ENCODE measurements at regions not wholly inside any gene's neighbourhood (a gene's known extent, or its start where the extent isn't known, plus 50 kb on each side); places are given as distances from the start of the nearest gene placed in this dataset.

GRCh38 chr6:48200869-48201390 lies 89.9 kb upstream of the PTCHD4 start:
- no peak overlapping the region for H3K27ac ChIP-seq
- no peaks in the 10 kb centered on the region for H3K36me3 ChIP-seq (ENCODE audit: low read depth)
- H3K9ac ChIP-seq = no peak overlapping the region
- H4K20me1 ChIP-seq (ENCODE audit: insufficient read depth) = no peaks in the 10 kb centered on the region
- H3K4me1 ChIP-seq (ENCODE audit: insufficient read depth) = no peaks in the 10 kb centered on the region
- in situ Hi-C loops (cut with MboI) = no loop called here
- H2AFZ ChIP-seq = no peak overlapping the region
- H3K9me2 ChIP-seq (ENCODE audit: insufficient read depth) = no peaks in the 10 kb centered on the region
- H3K4me2 ChIP-seq (ENCODE audit: unreplicated experiment) = no peak overlapping the region
- no peaks in the 10 kb centered on the region for H3K79me2 ChIP-seq (ENCODE audit: insufficient read depth)
- no peaks in the 10 kb centered on the region for H3F3A ChIP-seq (ENCODE audit: insufficient read depth)
- H3K9me3 ChIP-seq (ENCODE audit: low read depth) = no peaks in the 10 kb centered on the region
- TF ChIP-seq EZH2 (IDR thresholded peaks at IDR 0.05; ENCODE audit: insufficient read depth, poor library complexity, severe bottlenecking) = no peak
- TF ChIP-seq EZH2phosphoT487 (IDR thresholded peaks at IDR 0.05; ENCODE audit: insufficient read depth, low read depth) = no peak
- no peak for DNase-seq
- H3K27me3 ChIP-seq (replicated peaks; ENCODE audit: insufficient read depth) = no peaks in the 10 kb centered on the region
- 18 to 37% methylated on average over 3 of the region's 3 CpGs for WGBS, 2 experiments (ENCODE audit: low coverage in 1 of 2, low lambda C conversion rate in 2 of 2, missing lambda C conversion rate in 2 of 2)
- no peak overlapping the region for H3K4me3 ChIP-seq

- H3K27ac ChIP-seq = no peak overlapping the region
- no peak overlapping the region for H3K4me2 ChIP-seq (ENCODE audit: unreplicated experiment)
- 23 to 24% methylated on average over 1 to 2 of the region's 2 CpGs for WGBS, 2 experiments (ENCODE audit: low coverage in 1 of 2, low lambda C conversion rate in 2 of 2, missing lambda C conversion rate in 2 of 2)
- no peaks in the 10 kb centered on the region for H3K36me3 ChIP-seq (ENCODE audit: low read depth)
- H3K4me3 ChIP-seq = no peak overlapping the region
- no peaks in the 10 kb centered on the region for H4K20me1 ChIP-seq (ENCODE audit: insufficient read depth)
- H3F3A ChIP-seq (ENCODE audit: insufficient read depth) = no peaks in the 10 kb centered on the region
- H2AFZ ChIP-seq = no peak overlapping the region
- no peaks in the 10 kb centered on the region for H3K9me2 ChIP-seq (ENCODE audit: insufficient read depth)
- H3K4me1 ChIP-seq (ENCODE audit: insufficient read depth) = no peaks in the 10 kb centered on the region
- no peaks in the 10 kb centered on the region for H3K79me2 ChIP-seq (ENCODE audit: insufficient read depth)
- in situ Hi-C loops (cut with MboI) = no loop called here
- no peaks in the 10 kb centered on the region for H3K27me3 ChIP-seq (replicated peaks; ENCODE audit: insufficient read depth)
- no peak overlapping the region for H3K9ac ChIP-seq
- no peaks in the 10 kb centered on the region for H3K9me3 ChIP-seq (ENCODE audit: low read depth)
- no peak for DNase-seq
- TF ChIP-seq EZH2 (IDR thresholded peaks at IDR 0.05; ENCODE audit: insufficient read depth, poor library complexity, severe bottlenecking) = no peak
- TF ChIP-seq EZH2phosphoT487 (IDR thresholded peaks at IDR 0.05; ENCODE audit: insufficient read depth, low read depth) = no peak
Measured at GRCh38 chr6:48199499-48199898, 88.5 kb upstream of the PTCHD4 start.

- no peaks in the 10 kb centered on the region for H3K9me3 ChIP-seq (ENCODE audit: low read depth)
- H4K20me1 ChIP-seq (ENCODE audit: insufficient read depth) = no peaks in the 10 kb centered on the region
- H3K27ac ChIP-seq = no peak overlapping the region
- 7 to 8% methylated on average over 2 of the region's 2 CpGs for WGBS, 2 experiments (ENCODE audit: low coverage in 1 of 2, low lambda C conversion rate in 2 of 2, missing lambda C conversion rate in 2 of 2)
- H3K9me2 ChIP-seq (ENCODE audit: insufficient read depth) = no peaks in the 10 kb centered on the region
- H3K4me1 ChIP-seq (ENCODE audit: insufficient read depth) = no peaks in the 10 kb centered on the region
- in situ Hi-C loops (cut with MboI) = no loop called here
- H3K9ac ChIP-seq = no peak overlapping the region
- TF ChIP-seq EZH2 (IDR thresholded peaks at IDR 0.05; ENCODE audit: insufficient read depth, poor library complexity, severe bottlenecking) (no peak), EZH2phosphoT487 (IDR thresholded peaks at IDR 0.05; ENCODE audit: insufficient read depth, low read depth) (no peak)
- DNase-seq = no peak
- H3K36me3 ChIP-seq (ENCODE audit: low read depth) = no peaks in the 10 kb centered on the region
- no peak overlapping the region for H2AFZ ChIP-seq
- no peaks in the 10 kb centered on the region for H3K27me3 ChIP-seq (replicated peaks; ENCODE audit: insufficient read depth)
- H3K79me2 ChIP-seq (ENCODE audit: insufficient read depth) = no peaks in the 10 kb centered on the region
- H3F3A ChIP-seq (ENCODE audit: insufficient read depth) = no peaks in the 10 kb centered on the region
- H3K4me3 ChIP-seq = no peak overlapping the region
- H3K4me2 ChIP-seq (ENCODE audit: unreplicated experiment) = no peak overlapping the region
Measured at GRCh38 chr6:48197941-48198340, 86.9 kb upstream of the PTCHD4 start.

- no peak for DNase-seq
- no peaks in the 10 kb centered on the region for H4K20me1 ChIP-seq (ENCODE audit: insufficient read depth)
- no peak overlapping the region for H2AFZ ChIP-seq
Measured at GRCh38 chr6:48194596-48195295, 83.7 kb upstream of the PTCHD4 start.

More at GRCh38 chr6:48194596-48195295, 83.7 kb upstream of the PTCHD4 start:
- no peaks in the 10 kb centered on the region for H3K4me1 ChIP-seq (ENCODE audit: insufficient read depth)
- H3K27ac ChIP-seq = no peak overlapping the region
- 33 to 36% methylated on average over 7 of the region's 7 CpGs for WGBS, 2 experiments (ENCODE audit: low coverage in 1 of 2, low lambda C conversion rate in 2 of 2, missing lambda C conversion rate in 2 of 2)
- no peaks in the 10 kb centered on the region for H3K9me3 ChIP-seq (ENCODE audit: low read depth)
- H3K9me2 ChIP-seq (ENCODE audit: insufficient read depth) = no peaks in the 10 kb centered on the region
- TF ChIP-seq EZH2phosphoT487 (IDR thresholded peaks at IDR 0.05; ENCODE audit: insufficient read depth, low read depth) (no peak), EZH2 (IDR thresholded peaks at IDR 0.05; ENCODE audit: insufficient read depth, poor library complexity, severe bottlenecking) (no peak)
- H3F3A ChIP-seq (ENCODE audit: insufficient read depth) = no peaks in the 10 kb centered on the region
- H3K4me2 ChIP-seq (ENCODE audit: unreplicated experiment) = no peak overlapping the region
- H3K9ac ChIP-seq = no peak overlapping the region
- no peaks in the 10 kb centered on the region for H3K36me3 ChIP-seq (ENCODE audit: low read depth)
- no peak overlapping the region for H3K4me3 ChIP-seq
- in situ Hi-C loops (cut with MboI) = no loop called here
- no peaks in the 10 kb centered on the region for H3K27me3 ChIP-seq (replicated peaks; ENCODE audit: insufficient read depth)
- no peaks in the 10 kb centered on the region for H3K79me2 ChIP-seq (ENCODE audit: insufficient read depth)

All from GM23248 (cell line).